Stimulated activated naive CD8-positive, alpha-beta T cell treated with anti-CD3 and anti-CD28 coated beads, Interleukin-15, Interleukin-2, amounts not matched to agents 100 U/mL and 50 U/mL, for 24 hours (primary cell): ENCODE measurements at regions not wholly inside any gene's neighbourhood (a gene's known extent, or its start where the extent isn't known, plus 50 kb on each side); places are given as distances from the start of the nearest gene placed in this dataset.
"Not testable (repeated sequence)": the region's sequence is repeated elsewhere in the genome, so short reads cannot be mapped to it uniquely, and the experiment has no call there.

Experiments used
- ATAC-seq: fragments of 150-1000 bp; cut with Tn5 transposase; one replicate; pipeline ENCODE4 v1.10.0; 2021
- DNase-seq: peaks from one replicate; pipeline ENCODE4 v3.0.0; 2021

GRCh38 chr9:89843074-89843473 lies 238.3 kb downstream of the GADD45G start:
- no peak for DNase-seq
- ATAC-seq, result no peak

GRCh38 chr9:89843591-89843990 lies 238.8 kb downstream of the GADD45G start:
- ATAC-seq (no peak), DNase-seq (no peak)

GRCh38 chr9:89844075-89844474 lies 239.3 kb downstream of the GADD45G start:
- ATAC-seq, result no peak
- DNase-seq, result no peak

- ATAC-seq, result no peak
- no peak for DNase-seq
These were observed 239.7 kb downstream of the GADD45G start for GRCh38 chr9:89844535-89844934.

GRCh38 chr9:89845321-89845720 lies 240.5 kb downstream of the GADD45G start:
- no peak for ATAC-seq

GRCh38 chr9:89845862-89846261 lies 241.1 kb downstream of the GADD45G start:
- ATAC-seq (no peak), DNase-seq (no peak)

More at GRCh38 chr9:89845321-89845720, 240.5 kb downstream of the GADD45G start:
- DNase-seq, result no peak

- no peak for DNase-seq
- no peak for ATAC-seq
These were observed 243.5 kb downstream of the GADD45G start for GRCh38 chr9:89848060-89849040.

GRCh38 chr9:89849096-89849495 lies 244.3 kb downstream of the GADD45G start:
- no peak for ATAC-seq
- no peak for DNase-seq

- ATAC-seq (no peak), DNase-seq (no peak)
These were observed 245.3 kb downstream of the GADD45G start for GRCh38 chr9:89850153-89850552.

- no peak for ATAC-seq
These were observed 246.0 kb downstream of the GADD45G start for GRCh38 chr9:89850631-89851325.

GRCh38 chr9:89853161-89853560 lies 248.3 kb downstream of the GADD45G start:
- ATAC-seq (no peak), DNase-seq (no peak)

More at GRCh38 chr9:89850631-89851325, 246.0 kb downstream of the GADD45G start:
- DNase-seq, result no peak

- DNase-seq (no peak), ATAC-seq (no peak)
These were observed 249.1 kb downstream of the GADD45G start for GRCh38 chr9:89853931-89854330.

- ATAC-seq (no peak), DNase-seq (no peak)
These were observed 250.1 kb downstream of the GADD45G start for GRCh38 chr9:89854715-89855475.

GRCh38 chr9:89856296-89856695 lies 251.5 kb downstream of the GADD45G start:
- ATAC-seq, DNase-seq: not testable (repeated sequence)

- not testable (repeated sequence) for ATAC-seq, DNase-seq
These were observed 252.1 kb downstream of the GADD45G start for GRCh38 chr9:89856950-89857349.

- ATAC-seq, DNase-seq: not testable (repeated sequence)
These were observed 255.0 kb downstream of the GADD45G start for GRCh38 chr9:89859842-89860241.

GRCh38 chr9:89861371-89861770 lies 256.6 kb downstream of the GADD45G start:
- DNase-seq, ATAC-seq: not testable (repeated sequence)

- DNase-seq (no peak), ATAC-seq (no peak)
These were observed 257.5 kb downstream of the GADD45G start for GRCh38 chr9:89862316-89862715.

GRCh38 chr9:89863141-89863540 lies 258.3 kb downstream of the GADD45G start:
- DNase-seq, result no peak

GRCh38 chr9:89863837-89864236 lies 259.0 kb downstream of the GADD45G start:
- ATAC-seq (no peak), DNase-seq (no peak)

More at GRCh38 chr9:89863141-89863540, 258.3 kb downstream of the GADD45G start:
- ATAC-seq, result no peak

GRCh38 chr9:89864257-89864656 lies 259.4 kb downstream of the GADD45G start:
- DNase-seq (no peak), ATAC-seq (no peak)

- ATAC-seq, result no peak
- DNase-seq, result no peak
These were observed 259.9 kb downstream of the GADD45G start for GRCh38 chr9:89864731-89865130.
